ENCODE measurements at regions not wholly inside any gene's neighbourhood (a gene's known extent, or its start where the extent isn't known, plus 50 kb on each side); places are given as distances from the start of the nearest gene placed in this dataset.
"Not testable (repeated sequence)": the region's sequence is repeated elsewhere in the genome, so short reads cannot be mapped to it uniquely, and the experiment has no call there.

DNA sequence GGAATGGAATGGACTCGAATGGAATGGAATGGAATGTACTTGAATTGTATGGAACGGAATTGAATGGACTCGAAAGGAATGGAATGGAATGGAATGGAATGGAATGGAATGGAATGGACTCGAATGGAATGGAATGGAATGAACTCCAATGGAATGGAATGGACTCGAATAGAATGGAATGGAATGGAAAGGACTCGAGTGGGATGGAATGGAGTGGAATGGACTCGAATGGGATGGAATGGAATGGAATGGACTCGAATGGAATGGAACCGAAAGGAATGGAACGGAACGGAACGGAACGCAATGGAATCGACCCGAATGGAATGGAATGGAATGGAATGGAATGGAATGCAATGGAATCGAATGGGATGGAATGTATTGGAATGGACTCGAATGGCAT, 103.2 kb upstream of the OR4F16 start:
- CTCF ChIA-PET; H3K79me1 ChIP-seq (ENCODE audit: low read depth in 1 of 2, low read length in 2 of 2); H3K27ac ChIP-seq (ENCODE audit: insufficient read depth, low read length); H3K56ac ChIP-seq (ENCODE audit: extremely low read depth, insufficient read depth, low read length); H3K27me3 ChIP-seq (ENCODE audit: control insufficient read depth, insufficient read depth, low read length); H3K4ac ChIP-seq (ENCODE audit: low read depth, low read length); H3K18ac ChIP-seq (ENCODE audit: low read depth, low read length); H4K5ac ChIP-seq (ENCODE audit: low read depth, low read length); in situ Hi-C loops (cut with MboI; ENCODE audit: low sequenced_read_pairs); dilution Hi-C loops (cut with HindIII; ENCODE audit: low sequenced_read_pairs, unreplicated experiment); H3K36me3 ChIP-seq (ENCODE audit: control insufficient read depth, insufficient read depth, low read length); H4K8ac ChIP-seq (ENCODE audit: low read depth in 2 of 2, low read length in 2 of 2); H3K9me1 ChIP-seq (ENCODE audit: insufficient read depth, low read length); H2AK9ac ChIP-seq (replicated peaks; ENCODE audit: low read depth, low read length, poor library complexity); BruUV-seq (replicated peaks); H3K23ac ChIP-seq (ENCODE audit: low read depth, low read length); H3K4me3 ChIP-seq (ENCODE audit: insufficient read depth, low read depth, low read length); intact Hi-C loops (cut with micrococcal nuclease); POLR2A ChIA-PET (ENCODE audit: unreplicated experiment); H3K4me1 ChIP-seq (ENCODE audit: control insufficient read depth, insufficient read depth, low read length); H3K4me2 ChIP-seq (ENCODE audit: low read depth, low read length); H3K14ac ChIP-seq (replicated peaks; ENCODE audit: low read depth, low read length); H2BK15ac ChIP-seq (ENCODE audit: low read depth, low read length); H2AK5ac ChIP-seq (ENCODE audit: low read depth, low read length); H4K91ac ChIP-seq (ENCODE audit: insufficient read depth, low read depth, low read length); H2BK20ac ChIP-seq (ENCODE audit: low read depth, low read length); DNase-seq; H4K20me1 ChIP-seq (ENCODE audit: insufficient read depth, low read length); H3K9ac ChIP-seq (ENCODE audit: low read depth, low read length); ATAC-seq (ENCODE audit: low read depth); H2BK120ac ChIP-seq (ENCODE audit: low read depth, low read length); H3K9me3 ChIP-seq (ENCODE audit: control insufficient read depth, insufficient read depth, low read length); H2AFZ ChIP-seq (replicated peaks; ENCODE audit: low read length, poor library complexity): not testable (repeated sequence)
- 92% methylated on average over 15 of the region's 17 CpGs; no CpG with 5 or more reads in 1 of the 2 experiments for WGBS, 2 experiments (ENCODE audit: extremely low coverage in 2 of 2, insufficient read length in 1 of 2)
- peak overlapping the region; percentile 58 for H2BK5ac ChIP-seq (ENCODE audit: low read depth, low read length, poor library complexity, severe bottlenecking)

DNA sequence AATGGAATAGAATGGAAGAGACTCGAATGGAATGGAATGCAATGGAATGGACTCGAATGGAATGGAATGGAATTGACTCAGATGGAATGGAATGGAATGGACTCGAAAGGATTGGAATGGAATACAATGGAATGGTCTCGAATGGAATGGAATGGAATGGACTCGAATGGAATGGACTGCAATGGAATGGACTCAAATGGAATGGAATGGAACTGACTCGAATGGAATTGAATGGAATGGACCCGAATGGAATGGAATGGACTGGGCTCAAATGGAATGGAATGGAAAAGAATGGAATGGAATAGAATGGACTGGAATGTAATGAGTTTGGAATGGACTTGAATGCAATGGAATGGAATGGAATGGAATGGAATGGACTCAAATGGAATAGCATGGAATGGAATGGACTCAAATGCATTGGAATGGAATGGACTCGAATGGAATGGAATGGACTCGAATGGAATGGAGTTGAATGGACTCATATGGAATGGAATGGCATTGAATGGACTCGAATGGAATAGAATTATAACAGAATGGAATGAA, 104.0 kb upstream of the OR4F16 start:
- H3K9me1 ChIP-seq (ENCODE audit: insufficient read depth, low read length); H2BK15ac ChIP-seq (ENCODE audit: low read depth, low read length); H4K8ac ChIP-seq (ENCODE audit: low read depth in 2 of 2, low read length in 2 of 2); in situ Hi-C loops (cut with MboI; ENCODE audit: low sequenced_read_pairs); BruUV-seq (replicated peaks); H2BK20ac ChIP-seq (ENCODE audit: low read depth, low read length); H2AK5ac ChIP-seq (ENCODE audit: low read depth, low read length); dilution Hi-C loops (cut with HindIII; ENCODE audit: low sequenced_read_pairs, unreplicated experiment); H2AK9ac ChIP-seq (replicated peaks; ENCODE audit: low read depth, low read length, poor library complexity); H3K27ac ChIP-seq (ENCODE audit: insufficient read depth, low read length); H3K23ac ChIP-seq (ENCODE audit: low read depth, low read length); H4K91ac ChIP-seq (ENCODE audit: insufficient read depth, low read depth, low read length); H3K4me3 ChIP-seq (ENCODE audit: insufficient read depth, low read depth, low read length); H4K20me1 ChIP-seq (ENCODE audit: insufficient read depth, low read length); H2AFZ ChIP-seq (replicated peaks; ENCODE audit: low read length, poor library complexity); H3K9ac ChIP-seq (ENCODE audit: low read depth, low read length); CTCF ChIA-PET; DNase-seq; H3K56ac ChIP-seq (ENCODE audit: extremely low read depth, insufficient read depth, low read length); H3K9me3 ChIP-seq (ENCODE audit: control insufficient read depth, insufficient read depth, low read length); H3K27me3 ChIP-seq (ENCODE audit: control insufficient read depth, insufficient read depth, low read length); H3K4me2 ChIP-seq (ENCODE audit: low read depth, low read length); H4K5ac ChIP-seq (ENCODE audit: low read depth, low read length); ATAC-seq (ENCODE audit: low read depth); H3K4me1 ChIP-seq (ENCODE audit: control insufficient read depth, insufficient read depth, low read length); H3K36me3 ChIP-seq (ENCODE audit: control insufficient read depth, insufficient read depth, low read length); H3K79me1 ChIP-seq (ENCODE audit: low read depth in 1 of 2, low read length in 2 of 2); H3K4ac ChIP-seq (ENCODE audit: low read depth, low read length); POLR2A ChIA-PET (ENCODE audit: unreplicated experiment); intact Hi-C loops (cut with micrococcal nuclease); H2BK120ac ChIP-seq (ENCODE audit: low read depth, low read length); H3K18ac ChIP-seq (ENCODE audit: low read depth, low read length); H3K14ac ChIP-seq (replicated peaks; ENCODE audit: low read depth, low read length): not testable (repeated sequence)
- WGBS, 2 experiments (ENCODE audit: extremely low coverage in 2 of 2, insufficient read length in 1 of 2), result 94% methylated on average over 7 of the region's 10 CpGs; no CpG with 5 or more reads in 1 of the 2 experiments
- H2BK5ac ChIP-seq (ENCODE audit: low read depth, low read length, poor library complexity, severe bottlenecking), result peak overlapping the region; percentile 50
